ENCODE measurements at regions not wholly inside any gene's neighbourhood (a gene's known extent, or its start where the extent isn't known, plus 50 kb on each side); places are given as distances from the start of the nearest gene placed in this dataset.

DNA sequence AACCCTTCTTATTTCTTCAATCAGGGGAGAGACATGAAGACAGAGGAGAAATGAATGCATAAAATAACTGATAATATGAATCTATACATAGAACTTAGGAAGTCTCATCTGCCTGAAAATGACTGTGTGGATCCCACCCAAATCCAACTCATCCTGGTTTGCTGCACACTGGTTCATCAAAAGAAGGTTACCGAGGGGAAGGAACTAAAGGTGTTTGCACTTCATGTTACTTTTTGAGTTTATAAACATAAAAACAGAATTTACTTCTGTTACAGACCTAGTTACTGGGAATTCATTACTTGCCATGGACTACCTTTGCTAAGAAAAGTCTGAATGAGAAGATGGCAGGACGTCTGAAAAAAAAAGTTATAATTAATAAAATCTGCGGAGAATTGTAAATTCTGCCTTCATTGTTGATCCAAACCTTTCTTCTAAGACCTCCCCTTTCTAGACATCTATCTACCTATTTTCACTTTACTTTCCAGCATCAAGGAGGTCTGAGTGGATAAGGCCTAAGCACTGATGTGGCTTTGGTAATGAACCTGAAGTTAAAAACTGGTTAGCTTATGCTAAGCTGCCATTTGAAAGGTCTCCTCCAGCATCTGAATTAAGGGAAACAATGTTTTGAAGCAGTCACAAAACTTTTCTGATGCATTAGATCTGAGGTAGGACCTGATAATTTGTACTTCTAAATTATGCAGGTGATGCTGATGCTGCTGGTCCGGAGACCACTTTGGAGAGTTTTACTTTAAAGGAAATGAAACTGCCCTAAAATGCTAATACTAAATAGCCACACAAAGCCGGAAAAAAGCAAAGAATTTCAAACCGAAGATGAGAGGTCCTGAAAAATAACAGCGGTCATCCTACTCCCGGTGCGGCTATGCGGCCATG, 84.0 kb downstream of the HFE start:
- Histone ChIP-seq H3K27ac (peak overlapping the region; percentile 96 to 98), H3K4me3 (peak overlapping the region; percentile 58 to 75), H3K4me1 (peaks cover 0 to 9% (median 2%) of the 10 kb centered on the region in 4 donors), H3K9me3 (no peaks in the 10 kb centered on the region), H3K36me3 (no peaks in the 10 kb centered on the region), H3K27me3 (no peaks in the 10 kb centered on the region)
- TF ChIP-seq, protein P1, sequence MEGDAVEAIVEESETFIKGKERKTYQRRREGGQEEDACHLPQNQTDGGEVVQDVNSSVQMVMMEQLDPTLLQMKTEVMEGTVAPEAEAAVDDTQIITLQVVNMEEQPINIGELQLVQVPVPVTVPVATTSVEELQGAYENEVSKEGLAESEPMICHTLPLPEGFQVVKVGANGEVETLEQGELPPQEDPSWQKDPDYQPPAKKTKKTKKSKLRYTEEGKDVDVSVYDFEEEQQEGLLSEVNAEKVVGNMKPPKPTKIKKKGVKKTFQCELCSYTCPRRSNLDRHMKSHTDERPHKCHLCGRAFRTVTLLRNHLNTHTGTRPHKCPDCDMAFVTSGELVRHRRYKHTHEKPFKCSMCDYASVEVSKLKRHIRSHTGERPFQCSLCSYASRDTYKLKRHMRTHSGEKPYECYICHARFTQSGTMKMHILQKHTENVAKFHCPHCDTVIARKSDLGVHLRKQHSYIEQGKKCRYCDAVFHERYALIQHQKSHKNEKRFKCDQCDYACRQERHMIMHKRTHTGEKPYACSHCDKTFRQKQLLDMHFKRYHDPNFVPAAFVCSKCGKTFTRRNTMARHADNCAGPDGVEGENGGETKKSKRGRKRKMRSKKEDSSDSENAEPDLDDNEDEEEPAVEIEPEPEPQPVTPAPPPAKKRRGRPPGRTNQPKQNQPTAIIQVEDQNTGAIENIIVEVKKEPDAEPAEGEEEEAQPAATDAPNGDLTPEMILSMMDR (IDR thresholded peaks at IDR 0.05), result no peak
- intact Hi-C loops (cut with DNase I; ENCODE audit: low total_unique reads), result no loop called here
- DNase-seq, result no peak

DNA sequence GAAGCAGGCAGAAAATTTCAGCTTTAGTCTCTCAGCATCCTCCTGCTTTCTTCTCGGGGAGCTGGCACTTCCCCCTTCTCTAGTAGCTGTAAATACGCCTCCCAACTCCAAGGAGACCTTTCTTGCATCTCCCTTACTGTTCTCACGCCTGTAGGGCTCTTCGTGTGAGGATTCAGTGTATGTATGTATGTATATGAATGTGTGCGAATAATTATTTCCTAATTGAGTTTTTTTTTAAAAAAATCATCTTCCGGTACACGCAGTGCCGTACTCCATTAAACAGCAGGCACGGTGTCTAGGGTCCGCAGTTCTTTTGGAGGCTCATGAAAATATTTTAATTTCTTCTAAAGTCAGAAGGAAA, 85.4 kb downstream of the HFE start:
- Histone ChIP-seq H3K4me1 (peaks cover 0 to 9% (median 2%) of the 10 kb centered on the region in 4 donors), H3K4me3 (peak overlapping the region; percentile 58 to 75), H3K36me3 (no peaks in the 10 kb centered on the region), H3K9me3 (no peaks in the 10 kb centered on the region), H3K27ac (peak overlapping the region; percentile 96 to 98), H3K27me3 (no peaks in the 10 kb centered on the region)
- no peak for DNase-seq
- intact Hi-C loops (cut with DNase I; ENCODE audit: low total_unique reads), result no loop called here
- TF ChIP-seq, protein P1 (IDR thresholded peaks at IDR 0.05), result no peak

DNA sequence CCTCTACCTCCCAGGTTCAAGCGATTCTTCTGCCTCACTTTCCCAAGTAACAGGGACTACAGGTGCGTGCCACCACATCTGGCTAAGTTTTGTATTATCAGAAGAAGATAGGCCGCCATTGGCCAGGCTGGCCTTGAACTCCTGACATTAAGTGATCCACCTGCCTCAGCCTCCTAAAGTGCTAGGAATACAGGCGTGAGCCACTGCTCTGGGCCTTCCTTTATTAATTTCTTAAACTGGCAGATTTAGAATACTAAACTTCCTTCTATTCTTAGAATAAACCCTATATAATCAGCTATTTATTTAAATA, 86.6 kb downstream of the HFE start:
- intact Hi-C loops (cut with DNase I; ENCODE audit: low total_unique reads), result no loop called here
- H3K9me3 ChIP-seq, result no peaks in the 10 kb centered on the region
- peaks cover 0 to 9% (median 2%) of the 10 kb centered on the region in 4 donors for H3K4me1 ChIP-seq
- no peak for DNase-seq
- H3K27me3 ChIP-seq, result no peaks in the 10 kb centered on the region
- peak overlapping the region in 1 of 2 donors; percentile 98 for H3K27ac ChIP-seq
- H3K36me3 ChIP-seq, result no peaks in the 10 kb centered on the region
- H3K4me3 ChIP-seq, result no peak overlapping the region
- TF ChIP-seq, protein P1 (IDR thresholded peaks at IDR 0.05), result no peak

DNA sequence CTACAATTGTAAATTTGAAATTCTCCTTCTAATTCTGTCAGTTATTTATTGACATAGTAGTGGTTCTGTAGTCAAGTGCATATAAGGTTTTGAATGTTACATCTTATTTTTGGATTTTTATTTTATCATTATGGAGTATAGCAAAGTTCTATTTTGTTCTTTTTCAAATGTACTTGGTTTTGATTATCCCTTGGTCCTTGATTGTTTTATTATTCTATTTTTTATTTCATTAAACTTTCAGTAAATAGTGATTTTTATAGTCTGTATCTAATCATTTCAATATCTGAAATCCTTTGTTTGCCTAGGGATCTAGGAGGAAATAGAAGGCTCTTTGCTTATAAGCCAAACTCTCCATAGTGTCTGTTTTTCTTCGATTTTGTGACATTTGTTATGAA, 87.8 kb downstream of the HFE start:
- Histone ChIP-seq H3K27ac (no peak overlapping the region), H3K4me3 (no peak overlapping the region), H3K4me1 (peaks cover 0 to 9% (median 2%) of the 10 kb centered on the region in 4 donors), H3K9me3 (no peaks in the 10 kb centered on the region), H3K36me3 (no peaks in the 10 kb centered on the region), H3K27me3 (no peaks in the 10 kb centered on the region)
- intact Hi-C loops (cut with DNase I; ENCODE audit: low total_unique reads), result no loop called here
- no peak for DNase-seq
- TF ChIP-seq, protein P1 (IDR thresholded peaks at IDR 0.05), result no peak

DNA sequence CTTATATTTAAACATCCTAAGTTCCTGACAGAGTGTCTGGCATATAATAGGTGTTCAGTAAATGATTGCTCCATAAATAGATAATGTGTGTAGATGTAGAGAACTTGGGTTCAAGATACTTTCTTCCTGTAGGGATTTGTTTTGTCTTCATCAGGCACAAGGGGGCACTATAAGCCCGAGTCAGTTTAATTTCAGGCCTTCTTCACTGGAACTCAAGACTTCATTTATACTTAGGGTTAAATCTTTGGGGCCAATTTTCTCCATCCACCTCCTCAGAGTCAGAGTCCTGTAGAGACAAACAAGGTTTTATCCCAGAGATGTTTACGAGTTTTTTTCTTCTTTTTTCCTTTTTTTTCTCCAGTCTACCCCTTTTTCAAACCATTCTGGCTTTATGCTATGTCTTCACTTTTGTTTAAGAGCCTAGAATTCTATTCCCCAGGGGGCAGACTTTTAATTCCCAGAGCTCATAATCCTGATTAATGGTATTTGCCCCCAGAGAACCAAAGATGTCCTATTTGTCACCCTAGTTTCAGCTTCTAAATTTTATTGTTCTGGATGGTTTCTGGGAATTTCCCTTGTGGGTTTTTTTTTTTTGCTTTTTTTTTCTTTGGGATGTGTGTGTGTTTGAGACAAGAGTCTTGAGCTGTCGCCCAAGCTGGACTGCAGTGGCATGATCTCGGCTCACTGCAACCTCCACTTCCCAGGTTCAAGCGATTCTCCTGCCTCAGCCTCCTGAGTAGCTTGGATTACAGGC, 88.4 kb downstream of the HFE start:
- Histone ChIP-seq H3K4me1 (peaks cover 0 to 9% (median 2%) of the 10 kb centered on the region in 4 donors), H3K4me3 (no peak overlapping the region), H3K27ac (no peak overlapping the region), H3K36me3 (no peaks in the 10 kb centered on the region), H3K27me3 (no peaks in the 10 kb centered on the region), H3K9me3 (no peaks in the 10 kb centered on the region)
- DNase-seq, result no peak
- TF ChIP-seq, protein P1 (IDR thresholded peaks at IDR 0.05), result peak; percentile 60 to 66
- intact Hi-C loops (cut with DNase I; ENCODE audit: low total_unique reads), result no loop called here

Data from tibial artery (tissue), 4 donors.